Medulla oblongata (tissue), 1 donor: ENCODE measurements at regions not wholly inside any gene's neighbourhood (a gene's known extent, or its start where the extent isn't known, plus 50 kb on each side); places are given as distances from the start of the nearest gene placed in this dataset.
A peak's percentile ranks its signal among the peaks of the same experiment; 100 is the strongest.

Source experiments
- DNase-seq: peaks from one replicate; pipeline ENCODE4 v3.0.0-alpha.2; 2015; ENCODE audit errors: extremely low spot score

GRCh38 chr18:41244591-41245037 lies 710.4 kb upstream of the PIK3C3 start:
- no peak for DNase-seq

- DNase-seq, result no peak
Measured at GRCh38 chr18:41237317-41237716, 717.7 kb upstream of the PIK3C3 start.

GRCh38 chr18:41231681-41232080 lies 723.4 kb upstream of the PIK3C3 start:
- DNase-seq, result no peak

GRCh38 chr18:41227993-41228392 lies 727.0 kb upstream of the PIK3C3 start:
- DNase-seq, result no peak

- no peak for DNase-seq
Measured at GRCh38 chr18:41226911-41227310, 728.1 kb upstream of the PIK3C3 start.

GRCh38 chr18:41226186-41226585 lies 728.8 kb upstream of the PIK3C3 start:
- no peak for DNase-seq

GRCh38 chr18:41216341-41217003 lies 738.6 kb upstream of the PIK3C3 start:
- no peak for DNase-seq

GRCh38 chr18:41207706-41208105 lies 747.3 kb upstream of the PIK3C3 start:
- DNase-seq, result no peak

- no peak for DNase-seq
Measured at GRCh38 chr18:41206341-41206830, 748.6 kb upstream of the PIK3C3 start.

GRCh38 chr18:41199212-41199611 lies 755.8 kb upstream of the PIK3C3 start:
- DNase-seq, result no peak

- DNase-seq, result no peak
Measured at GRCh38 chr18:41197967-41198366, 757.1 kb upstream of the PIK3C3 start.

- no peak for DNase-seq
Measured at GRCh38 chr18:41170346-41170745, 784.7 kb upstream of the PIK3C3 start.

- DNase-seq, result no peak
Measured at GRCh38 chr18:41165625-41166024, 789.4 kb upstream of the PIK3C3 start.

- DNase-seq, result no peak
Measured at GRCh38 chr18:41162781-41163180, 792.3 kb upstream of the PIK3C3 start.

GRCh38 chr18:41162191-41162590 lies 792.8 kb upstream of the PIK3C3 start:
- DNase-seq, result no peak

GRCh38 chr18:41155910-41156851 lies 798.9 kb upstream of the PIK3C3 start:
- DNase-seq, result no peak

- DNase-seq, result no peak
Measured at GRCh38 chr18:41155025-41155424, 800.0 kb upstream of the PIK3C3 start.

- no peak for DNase-seq
Measured at GRCh38 chr18:41153871-41154270, 801.2 kb upstream of the PIK3C3 start.

- no peak for DNase-seq
Measured at GRCh38 chr18:41150316-41150715, 804.7 kb upstream of the PIK3C3 start.

- no peak for DNase-seq
Measured at GRCh38 chr18:41146301-41146700, 808.7 kb upstream of the PIK3C3 start.

GRCh38 chr18:41145516-41145915 lies 809.5 kb upstream of the PIK3C3 start:
- no peak for DNase-seq

GRCh38 chr18:41144441-41144840 lies 810.6 kb upstream of the PIK3C3 start:
- peak; percentile 6 for DNase-seq

- DNase-seq, result no peak
Measured at GRCh38 chr18:41140506-41140905, 814.5 kb upstream of the PIK3C3 start.
